PC-3 (cell line): ENCODE measurements at regions not wholly inside any gene's neighbourhood (a gene's known extent, or its start where the extent isn't known, plus 50 kb on each side); places are given as distances from the start of the nearest gene placed in this dataset.

Experiments
- ATAC-seq: fragments of 200-7000 bp; cut with Tn5 transposase; 2 replicates; pipeline ENCODE4 v1.9.1; 2020; ENCODE audit warnings: mild to moderate bottlenecking, moderate library complexity
- BruUV-seq: library from RNA; stranded (reverse); fragments of 400-500 nt; replicated peaks from 2 replicates; lab custom pipeline; 2021; lab: Mats Ljungman, UMichigan
- CTCF ChIA-PET: fragments of 300-600 bp; sonication (Branson Sonifier 250); formaldehyde crosslinking; loops from one replicate; lab custom pipeline; 2022; ENCODE audit warnings: antibody characterized with exemption; lab: Charles Lee
- POLR2A ChIA-PET: fragments of 300-600 bp; sonication (Branson Sonifier 250); formaldehyde crosslinking; loops from one replicate; lab custom pipeline; 2022; ENCODE audit warnings: antibody characterized with exemption; ENCODE audit not compliant: unreplicated experiment; lab: Charles Lee
- DNase-seq: peaks from one replicate; pipeline ENCODE4 v3.0.0-alpha.2; 2015
- H2AFZ ChIP-seq: fragments of 300-600 bp; sonication (generic); 2 replicates; pipeline ENCODE4 v1.6.0; 2016; ENCODE audit warnings: antibody characterized with exemption, low read length
- H3F3A ChIP-seq: fragments of 300-600 bp; sonication (generic); one replicate; pipeline ENCODE4 v1.6.0; 2017; ENCODE audit warnings: antibody characterized with exemption, low read length, control low read depth, mild to moderate bottlenecking; ENCODE audit not compliant: unreplicated experiment
- H3K27ac ChIP-seq: fragments of 300-600 bp; sonication (generic); 2 replicates; pipeline ENCODE4 v1.5.1; 2016; ENCODE audit warnings: mild to moderate bottlenecking, low read length
- H3K27me3 ChIP-seq: fragments of 300-600 bp; sonication (generic); 2 replicates; pipeline ENCODE4 v1.6.1; 2016; ENCODE audit warnings: low read length, mixed read lengths
- H3K36me3 ChIP-seq: fragments of 300-600 bp; sonication (generic); 2 replicates; pipeline ENCODE4 v1.6.1; 2016; ENCODE audit warnings: low read depth, mixed run types, low read length, mixed read lengths
- H3K4me1 ChIP-seq: fragments of 300-600 bp; sonication (generic); 2 replicates; pipeline ENCODE4 v1.5.1; 2016; ENCODE audit warnings: low read length; ENCODE audit not compliant: insufficient read depth
- H3K4me2 ChIP-seq: fragments of 300-600 bp; sonication (generic); 2 replicates; pipeline ENCODE4 v1.6.0; 2016; ENCODE audit warnings: low read length
- H3K4me3 ChIP-seq: fragments of 300-600 bp; sonication (generic); 2 replicates; pipeline ENCODE4 v1.5.1; 2016; ENCODE audit warnings: mild to moderate bottlenecking, low read length, mixed read lengths
- H3K79me2 ChIP-seq: fragments of 300-600 bp; sonication (generic); 2 replicates; pipeline ENCODE4 v1.6.1; 2017; ENCODE audit warnings: low read length, mixed read lengths
- H3K9ac ChIP-seq: fragments of 300-600 bp; sonication (generic); 2 replicates; pipeline ENCODE4 v1.6.0; 2016; ENCODE audit warnings: mild to moderate bottlenecking, low read length
- H3K9me2 ChIP-seq: fragments of 300-600 bp; sonication (generic); replicated peaks from 2 replicates; pipeline ENCODE4 v1.6.1; 2016; ENCODE audit warnings: mixed run types, low read length, mixed read lengths
- H3K9me3 ChIP-seq: fragments of 300-600 bp; sonication (generic); 2 replicates; pipeline ENCODE4 v1.6.1; 2016; ENCODE audit warnings: low read length, mixed read lengths
- H4K20me1 ChIP-seq: fragments of 300-600 bp; sonication (generic); 2 replicates; pipeline ENCODE4 v1.6.1; 2016; ENCODE audit warnings: low read length, mixed read lengths
- EZH2 ChIP-seq: fragments of 300-600 bp; sonication (generic); IDR thresholded peaks from one replicate; pipeline ENCODE4 v1.6.1; 2017; ENCODE audit warnings: antibody characterized with exemption, mild to moderate bottlenecking, low read length; ENCODE audit not compliant: unreplicated experiment
- EZH2phosphoT487 ChIP-seq: fragments of 300-600 bp; sonication (generic); IDR thresholded peaks from 2 replicates; pipeline ENCODE4 v1.6.1; 2018; ENCODE audit warnings: mild to moderate bottlenecking, antibody characterized with exemption, low read length, borderline replicate concordance
- intact Hi-C: fragments of 100-400 bp; cut with micrococcal nuclease; formaldehyde crosslinking; loops from 2 replicates; pipeline ENCODE4 v1.9.0; 2023
- TF ChIP-seq, protein P1 (sequence below): fragments of 300-600 bp; sonication (generic); conservative IDR thresholded peaks from 2 replicates; pipeline ENCODE4 v1.5.1; 2017; ENCODE audit warnings: antibody characterized with exemption, low read depth, mild to moderate bottlenecking, low read length

GRCh38 chr10:53463539-53463938 is 691.0 kb upstream of the MBL2 start:
- TF ChIP-seq EZH2phosphoT487 (no peak), EZH2 (no peak)
- TF ChIP-seq, protein P1, sequence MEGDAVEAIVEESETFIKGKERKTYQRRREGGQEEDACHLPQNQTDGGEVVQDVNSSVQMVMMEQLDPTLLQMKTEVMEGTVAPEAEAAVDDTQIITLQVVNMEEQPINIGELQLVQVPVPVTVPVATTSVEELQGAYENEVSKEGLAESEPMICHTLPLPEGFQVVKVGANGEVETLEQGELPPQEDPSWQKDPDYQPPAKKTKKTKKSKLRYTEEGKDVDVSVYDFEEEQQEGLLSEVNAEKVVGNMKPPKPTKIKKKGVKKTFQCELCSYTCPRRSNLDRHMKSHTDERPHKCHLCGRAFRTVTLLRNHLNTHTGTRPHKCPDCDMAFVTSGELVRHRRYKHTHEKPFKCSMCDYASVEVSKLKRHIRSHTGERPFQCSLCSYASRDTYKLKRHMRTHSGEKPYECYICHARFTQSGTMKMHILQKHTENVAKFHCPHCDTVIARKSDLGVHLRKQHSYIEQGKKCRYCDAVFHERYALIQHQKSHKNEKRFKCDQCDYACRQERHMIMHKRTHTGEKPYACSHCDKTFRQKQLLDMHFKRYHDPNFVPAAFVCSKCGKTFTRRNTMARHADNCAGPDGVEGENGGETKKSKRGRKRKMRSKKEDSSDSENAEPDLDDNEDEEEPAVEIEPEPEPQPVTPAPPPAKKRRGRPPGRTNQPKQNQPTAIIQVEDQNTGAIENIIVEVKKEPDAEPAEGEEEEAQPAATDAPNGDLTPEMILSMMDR, result no peak
- BruUV-seq, result no TSS peak
- ATAC-seq, result no peak
- intact Hi-C loops, result no loop called here
- no peaks in the 10 kb centered on the region for H3K36me3 ChIP-seq
- no peak overlapping the region for H3K4me3 ChIP-seq
- no peak overlapping the region for H3K9ac ChIP-seq
- DNase-seq, result no peak
- no peaks in the 10 kb centered on the region for H3K4me1 ChIP-seq
- H3K27me3 ChIP-seq, result no peaks in the 10 kb centered on the region
- H3F3A ChIP-seq, result no peaks in the 10 kb centered on the region
- H3K9me3 ChIP-seq, result no peaks in the 10 kb centered on the region
- no peak overlapping the region for H3K4me2 ChIP-seq
- POLR2A ChIA-PET, result no interaction called here
- H3K79me2 ChIP-seq, result no peaks in the 10 kb centered on the region
- H3K9me2 ChIP-seq, result no peaks in the 10 kb centered on the region
- CTCF ChIA-PET, result no interaction called here
- no peak overlapping the region for H3K27ac ChIP-seq
- no peak overlapping the region for H2AFZ ChIP-seq
- no peaks in the 10 kb centered on the region for H4K20me1 ChIP-seq

DNA sequence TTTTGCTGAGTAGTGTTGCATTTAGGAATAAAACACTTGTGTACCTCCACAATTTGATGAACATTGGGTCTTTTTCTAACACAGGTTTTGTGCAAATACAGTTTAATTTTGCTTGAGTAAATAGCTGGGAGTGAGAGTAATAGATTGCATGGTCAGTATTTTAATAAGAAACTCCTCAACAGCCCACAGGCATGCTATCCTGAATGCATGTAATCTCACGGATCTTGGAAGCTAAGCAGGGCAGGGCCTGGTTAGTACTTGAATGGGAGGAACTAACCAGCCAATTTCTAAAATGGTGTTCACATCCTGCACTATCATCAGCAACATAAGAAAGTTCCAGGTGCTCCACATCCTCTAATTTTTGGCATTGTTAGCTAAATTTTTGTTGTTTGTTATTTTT is 685.4 kb upstream of the MBL2 start:
- no TSS peak for BruUV-seq
- Histone ChIP-seq H3F3A (no peaks in the 10 kb centered on the region), H3K4me2 (no peak overlapping the region), H3K36me3 (no peaks in the 10 kb centered on the region), H3K9me3 (no peaks in the 10 kb centered on the region), H3K9ac (no peak overlapping the region), H2AFZ (no peak overlapping the region), H3K27ac (no peak overlapping the region), H3K79me2 (no peaks in the 10 kb centered on the region), H4K20me1 (no peaks in the 10 kb centered on the region), H3K4me3 (no peak overlapping the region), H3K4me1 (no peaks in the 10 kb centered on the region), H3K27me3 (no peaks in the 10 kb centered on the region), H3K9me2 (no peaks in the 10 kb centered on the region)
- no peak for DNase-seq
- no peak for TF ChIP-seq EZH2
- TF ChIP-seq, protein P1, result no peak
- TF ChIP-seq EZH2phosphoT487, result no peak
- no peak; the same call in 1 of the 2 replicates for ATAC-seq
- CTCF ChIA-PET, result interaction anchor here (0.5 to 0.7 kb wide), 3 partner anchors 122 to 379 kb away, joined by 3 to 4 read pairs (median 3); no protein-coding TSS in a partner anchor
- intact Hi-C loops, result no loop called here
- POLR2A ChIA-PET, result no interaction called here

DNA sequence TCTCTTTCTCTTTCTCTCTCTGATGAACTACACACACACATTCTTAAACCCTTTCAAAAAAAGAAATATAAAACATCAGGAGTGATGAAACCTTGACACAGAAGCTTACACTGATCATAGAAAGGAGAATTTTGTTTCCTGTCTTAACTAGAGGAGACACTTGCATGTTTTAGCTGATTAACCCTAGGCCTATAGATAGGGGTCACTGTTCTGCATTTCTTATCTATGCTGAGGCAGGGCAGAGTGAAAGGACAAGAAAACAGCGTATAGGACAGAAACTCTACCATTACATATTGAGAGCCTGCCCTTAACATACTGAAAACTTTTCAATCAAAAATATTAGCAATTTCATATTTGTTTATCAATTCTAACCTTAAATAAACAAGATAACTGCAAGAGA is 680.6 kb upstream of the MBL2 start:
- Histone ChIP-seq H3K36me3 (no peaks in the 10 kb centered on the region), H3K27me3 (no peaks in the 10 kb centered on the region), H3K27ac (no peak overlapping the region), H3K4me1 (no peaks in the 10 kb centered on the region), H3K79me2 (no peaks in the 10 kb centered on the region), H3K9me2 (no peaks in the 10 kb centered on the region), H3K4me2 (no peak overlapping the region), H3K9me3 (no peaks in the 10 kb centered on the region), H3K9ac (no peak overlapping the region), H3F3A (no peaks in the 10 kb centered on the region), H3K4me3 (no peak overlapping the region), H2AFZ (no peak overlapping the region), H4K20me1 (no peaks in the 10 kb centered on the region)
- CTCF ChIA-PET, result interaction anchor here (0.7 to 1.1 kb wide), 3 partner anchors 13 to 36 kb away, joined by 3 to 5 read pairs (median 3); no protein-coding TSS in a partner anchor
- no TSS peak for BruUV-seq
- DNase-seq, result peak; percentile 58
- intact Hi-C loops, result no loop called here
- TF ChIP-seq, protein P1, result peak; percentile 86
- no peak for TF ChIP-seq EZH2phosphoT487
- TF ChIP-seq EZH2, result no peak
- peak; percentile 85 for ATAC-seq
- POLR2A ChIA-PET, result no interaction called here
